ENCODE measurements at regions not wholly inside any gene's neighbourhood (a gene's known extent, or its start where the extent isn't known, plus 50 kb on each side); places are given as distances from the start of the nearest gene placed in this dataset.

- DNase-seq (ENCODE audit: low read depth in 1 of 2, low spot score in 1 of 2): no peak
- no peak for TF ChIP-seq REST (IDR thresholded peaks at IDR 0.05; ENCODE audit: insufficient replicate concordance, low read depth)
- TF ChIP-seq CTCF (IDR thresholded peaks at IDR 0.05; ENCODE audit: insufficient read depth, low read length): no peak
- no peak for TF ChIP-seq SPI1 (IDR thresholded peaks at IDR 0.05; ENCODE audit: borderline replicate concordance, low read depth)
- TF ChIP-seq GABPA (IDR thresholded peaks at IDR 0.05; ENCODE audit: low read depth): no peak
- no peak for TF ChIP-seq POLR2AphosphoS5 (IDR thresholded peaks at IDR 0.05; ENCODE audit: low read depth)
- H3K27ac ChIP-seq (replicated peaks): no peak overlapping the region
- H3K27me3 ChIP-seq (ENCODE audit: insufficient read depth, poor library complexity, severe bottlenecking): no peaks in the 10 kb centered on the region
- no peak overlapping the region for H3K4me3 ChIP-seq (replicated peaks; ENCODE audit: insufficient read depth, low read length)
These were observed 716.9 kb upstream of the ANO3 start for GRCh38 chr11:25615069-25615468.

GRCh38 chr11:25615841-25616240 is 716.1 kb upstream of the ANO3 start:
- H3K4me3 ChIP-seq (replicated peaks; ENCODE audit: insufficient read depth, low read length): no peak overlapping the region
- no peak for TF ChIP-seq CTCF (IDR thresholded peaks at IDR 0.05; ENCODE audit: insufficient read depth, low read length)
- TF ChIP-seq GABPA (IDR thresholded peaks at IDR 0.05; ENCODE audit: low read depth): no peak
- no peak for TF ChIP-seq REST (IDR thresholded peaks at IDR 0.05; ENCODE audit: insufficient replicate concordance, low read depth)
- no peak for TF ChIP-seq POLR2AphosphoS5 (IDR thresholded peaks at IDR 0.05; ENCODE audit: low read depth)
- no peaks in the 10 kb centered on the region for H3K27me3 ChIP-seq (ENCODE audit: insufficient read depth, poor library complexity, severe bottlenecking)
- H3K27ac ChIP-seq (replicated peaks): no peak overlapping the region
- no peak for DNase-seq (ENCODE audit: low read depth in 1 of 2, low spot score in 1 of 2)

- no peaks in the 10 kb centered on the region for H3K27me3 ChIP-seq (ENCODE audit: insufficient read depth, poor library complexity, severe bottlenecking)
- no peak for DNase-seq (ENCODE audit: low read depth in 1 of 2, low spot score in 1 of 2)
- H3K4me3 ChIP-seq (replicated peaks; ENCODE audit: insufficient read depth, low read length): no peak overlapping the region
- TF ChIP-seq POLR2AphosphoS5 (IDR thresholded peaks at IDR 0.05; ENCODE audit: low read depth) (no peak), SPI1 (IDR thresholded peaks at IDR 0.05; ENCODE audit: borderline replicate concordance, low read depth) (no peak), REST (IDR thresholded peaks at IDR 0.05; ENCODE audit: insufficient replicate concordance, low read depth) (no peak), GABPA (IDR thresholded peaks at IDR 0.05; ENCODE audit: low read depth) (no peak), CTCF (IDR thresholded peaks at IDR 0.05; ENCODE audit: insufficient read depth, low read length) (no peak)
- H3K27ac ChIP-seq (replicated peaks): no peak overlapping the region
These were observed 706.8 kb upstream of the ANO3 start for GRCh38 chr11:25625094-25625493.
